NCI-H524 (cell line): ENCODE measurements at regions not wholly inside any gene's neighbourhood (a gene's known extent, or its start where the extent isn't known, plus 50 kb on each side); places are given as distances from the start of the nearest gene placed in this dataset.
A peak's percentile ranks its signal among the peaks of the same experiment; 100 is the strongest.

Experiments used
- DNase-seq, 2 experiments: peaks; one replicate each; lab custom pipeline; 2025; lab: John Stamatoyannopoulos, UW

- no peak for DNase-seq
Measured at GRCh38 chr2:20150110-20150706, 74.7 kb downstream of the SDC1 start.

- DNase-seq = no peak
Measured at GRCh38 chr2:20149703-20150030, 75.3 kb downstream of the SDC1 start.

GRCh38 chr2:20148923-20149702, 75.8 kb downstream of the SDC1 start:
- DNase-seq = peak in 1 of 2 experiments; percentile 12

GRCh38 chr2:20148426-20148922, 76.5 kb downstream of the SDC1 start:
- no peak for DNase-seq

GRCh38 chr2:20147351-20147750, 77.6 kb downstream of the SDC1 start:
- DNase-seq = no peak

GRCh38 chr2:20146401-20146800, 78.5 kb downstream of the SDC1 start:
- DNase-seq = no peak

- no peak for DNase-seq
Measured at GRCh38 chr2:20145497-20146193, 79.3 kb downstream of the SDC1 start.

GRCh38 chr2:20144861-20145260, 80.1 kb downstream of the SDC1 start:
- DNase-seq = no peak

GRCh38 chr2:20144196-20144595, 80.7 kb downstream of the SDC1 start:
- DNase-seq = no peak

- no peak for DNase-seq
Measured at GRCh38 chr2:20143263-20143662, 81.7 kb downstream of the SDC1 start.

- DNase-seq = no peak
Measured at GRCh38 chr2:20141806-20142205, 83.1 kb downstream of the SDC1 start.

- DNase-seq = no peak
Measured at GRCh38 chr2:20141056-20141762, 83.7 kb downstream of the SDC1 start.

- no peak for DNase-seq
Measured at GRCh38 chr2:20140321-20141055, 84.4 kb downstream of the SDC1 start.

- no peak for DNase-seq
Measured at GRCh38 chr2:20139407-20140172, 85.3 kb downstream of the SDC1 start.

- no peak for DNase-seq
Measured at GRCh38 chr2:20138696-20139095, 86.2 kb downstream of the SDC1 start.

- no peak for DNase-seq
Measured at GRCh38 chr2:20137884-20138283, 86.5 kb upstream of the LAPTM4A start.

- DNase-seq = no peak
Measured at GRCh38 chr2:20137131-20137571, 85.7 kb upstream of the LAPTM4A start.

- no peak for DNase-seq
Measured at GRCh38 chr2:20136149-20136548, 84.7 kb upstream of the LAPTM4A start.

GRCh38 chr2:20135631-20136050, 84.2 kb upstream of the LAPTM4A start:
- peak; percentile 39 to 73 for DNase-seq

- no peak for DNase-seq
Measured at GRCh38 chr2:20132990-20133535, 81.6 kb upstream of the LAPTM4A start.
